Esophagus (tissue), 2 donors: ENCODE measurements at regions not wholly inside any gene's neighbourhood (a gene's known extent, or its start where the extent isn't known, plus 50 kb on each side); places are given as distances from the start of the nearest gene placed in this dataset.

Experiments used
- H3K27ac ChIP-seq, 2 donors: one replicate each; pipeline ENCODE4 v1.5.1; 2013; ENCODE audit warnings: low read depth in 2 of 2, mild to moderate bottlenecking in 2 of 2, inconsistent platforms in 1 of 2, low read length in 1 of 2, moderate library complexity in 1 of 2
- H3K27me3 ChIP-seq, 2 donors: one replicate each; pipeline ENCODE4 v1.6.1; 2013; ENCODE audit warnings: low read length in 2 of 2, control low read depth in 1 of 2, mild to moderate bottlenecking in 1 of 2; ENCODE audit not compliant: insufficient read depth in 2 of 2, control insufficient read depth in 1 of 2
- H3K36me3 ChIP-seq, 2 donors: one replicate each; pipeline ENCODE4 v1.6.1; 2013; ENCODE audit warnings: low read length in 1 of 2; ENCODE audit not compliant: control insufficient read depth in 2 of 2, insufficient read depth in 2 of 2
- H3K4me1 ChIP-seq, 2 donors: one replicate each; pipeline ENCODE4 v1.6.1; 2013; ENCODE audit warnings: low read length in 1 of 2; ENCODE audit not compliant: control insufficient read depth in 2 of 2, insufficient read depth in 2 of 2
- H3K4me3 ChIP-seq, 2 donors: one replicate each; pipeline ENCODE4 v1.5.1; 2013; ENCODE audit warnings: low read length in 2 of 2, mild to moderate bottlenecking in 2 of 2, low read depth in 1 of 2, moderate library complexity in 1 of 2
- H3K9me3 ChIP-seq, 2 donors: one replicate each; pipeline ENCODE4 v1.6.1; 2013; ENCODE audit warnings: mild to moderate bottlenecking in 2 of 2, low read depth in 1 of 2, low read length in 1 of 2, moderate library complexity in 1 of 2; ENCODE audit not compliant: control insufficient read depth in 2 of 2, insufficient read depth in 1 of 2
- WGBS, 2 donors: extraction: QIAGEN DNeasy Blood & Tissue Kit; methylation state at CpG; one replicate each; pipeline ENCODE4 v1.1.7; 2013; 5-methylcytosine and 5-hydroxymethylcytosine counted together
- donor health status: healthy with polysubstance abuse.
- donor health status: Bipolar disorder and iron deficiency.

- no peaks in the 10 kb centered on the region for H3K36me3 ChIP-seq
- H3K27me3 ChIP-seq, result no peaks in the 10 kb centered on the region
- H3K9me3 ChIP-seq, result no peaks in the 10 kb centered on the region
- H3K4me1 ChIP-seq, result no peaks in the 10 kb centered on the region
- peak overlapping the region; percentile 87 to 92 for H3K27ac ChIP-seq
- 22 to 31% methylated on average over 15 of the region's 15 CpGs for WGBS, 2 donors
- peak overlapping the region; percentile 7 to 41 for H3K4me3 ChIP-seq
Measured at GRCh38 chr6:146913842-146914488, 290.3 kb upstream of the STXBP5 start.

GRCh38 chr6:146914489-146915483 lies 289.4 kb upstream of the STXBP5 start:
- H3K36me3 ChIP-seq, result no peaks in the 10 kb centered on the region
- H3K27me3 ChIP-seq, result no peaks in the 10 kb centered on the region
- peak overlapping the region; percentile 11 to 41 for H3K4me3 ChIP-seq
- no peaks in the 10 kb centered on the region for H3K9me3 ChIP-seq
- peak overlapping the region; percentile 87 to 92 for H3K27ac ChIP-seq
- WGBS, 2 donors, result 37 to 50% methylated on average over 8 of the region's 8 CpGs
- no peaks in the 10 kb centered on the region for H3K4me1 ChIP-seq

GRCh38 chr6:146915671-146916127 lies 288.5 kb upstream of the STXBP5 start:
- peak overlapping the region; percentile 20 to 41 for H3K4me3 ChIP-seq
- no peaks in the 10 kb centered on the region for H3K36me3 ChIP-seq
- H3K27me3 ChIP-seq, result no peaks in the 10 kb centered on the region
- H3K27ac ChIP-seq, result peak overlapping the region; percentile 74 to 89
- no peaks in the 10 kb centered on the region for H3K9me3 ChIP-seq
- no peaks in the 10 kb centered on the region for H3K4me1 ChIP-seq

GRCh38 chr6:146916435-146917025 lies 287.7 kb upstream of the STXBP5 start:
- H3K9me3 ChIP-seq, result no peaks in the 10 kb centered on the region
- peak overlapping the region in 1 of 2 donors; percentile 68 for H3K27ac ChIP-seq

GRCh38 chr6:146917182-146917581 lies 287.0 kb upstream of the STXBP5 start:
- Histone ChIP-seq H3K9me3 (no peaks in the 10 kb centered on the region), H3K36me3 (no peaks in the 10 kb centered on the region), H3K27me3 (no peaks in the 10 kb centered on the region), H3K4me1 (no peaks in the 10 kb centered on the region), H3K4me3 (no peak overlapping the region), H3K27ac (no peak overlapping the region)
- 64 to 71% methylated on average over 5 of the region's 5 CpGs for WGBS, 2 donors

More at GRCh38 chr6:146916435-146917025, 287.7 kb upstream of the STXBP5 start:
- H3K36me3 ChIP-seq, result no peaks in the 10 kb centered on the region
- no peaks in the 10 kb centered on the region for H3K4me1 ChIP-seq
- H3K4me3 ChIP-seq, result no peak overlapping the region
- H3K27me3 ChIP-seq, result no peaks in the 10 kb centered on the region
- WGBS, 2 donors, result 86 to 91% methylated on average over 3 of the region's 3 CpGs

- Histone ChIP-seq H3K4me1 (no peaks in the 10 kb centered on the region), H3K36me3 (no peaks in the 10 kb centered on the region), H3K4me3 (no peak overlapping the region), H3K27ac (no peak overlapping the region), H3K9me3 (no peaks in the 10 kb centered on the region), H3K27me3 (no peaks in the 10 kb centered on the region)
- WGBS, 2 donors, result 87 to 97% methylated on average over 1 of the region's 1 CpG
Measured at GRCh38 chr6:146917979-146918378, 286.2 kb upstream of the STXBP5 start.

- no peaks in the 10 kb centered on the region for H3K9me3 ChIP-seq
- no peak overlapping the region for H3K4me3 ChIP-seq
- H3K4me1 ChIP-seq, result no peaks in the 10 kb centered on the region
- no peaks in the 10 kb centered on the region for H3K36me3 ChIP-seq
- no peak overlapping the region for H3K27ac ChIP-seq
- 92 to 94% methylated on average over 2 of the region's 2 CpGs for WGBS, 2 donors
- H3K27me3 ChIP-seq, result no peaks in the 10 kb centered on the region
Measured at GRCh38 chr6:146919017-146919416, 285.2 kb upstream of the STXBP5 start.

GRCh38 chr6:146923205-146923833 lies 280.9 kb upstream of the STXBP5 start:
- no peak overlapping the region for H3K27ac ChIP-seq
- H3K27me3 ChIP-seq, result no peaks in the 10 kb centered on the region
- 86 to 94% methylated on average over 2 of the region's 2 CpGs for WGBS, 2 donors
- no peaks in the 10 kb centered on the region for H3K9me3 ChIP-seq
- no peak overlapping the region for H3K4me3 ChIP-seq
- H3K4me1 ChIP-seq, result no peaks in the 10 kb centered on the region
- no peaks in the 10 kb centered on the region for H3K36me3 ChIP-seq

GRCh38 chr6:146925846-146926245 lies 278.4 kb upstream of the STXBP5 start:
- H3K4me3 ChIP-seq, result no peak overlapping the region
- no peaks in the 10 kb centered on the region for H3K27me3 ChIP-seq
- no peaks in the 10 kb centered on the region for H3K36me3 ChIP-seq
- H3K27ac ChIP-seq, result no peak overlapping the region
- WGBS, 2 donors, result 83 to 91% methylated on average over 3 of the region's 3 CpGs
- H3K4me1 ChIP-seq, result no peaks in the 10 kb centered on the region
- H3K9me3 ChIP-seq, result no peaks in the 10 kb centered on the region
